Mammary epithelial cell (primary cell): ENCODE measurements at regions not wholly inside any gene's neighbourhood (a gene's known extent, or its start where the extent isn't known, plus 50 kb on each side); places are given as distances from the start of the nearest gene placed in this dataset.

Experiments
- EZH2 ChIP-seq: IDR thresholded peaks from 2 replicates; pipeline ENCODE4 v1.6.1; 2012; ENCODE audit warnings: low read length, inconsistent platforms, borderline replicate concordance
- TF ChIP-seq, protein P1 (sequence below), 2 donors: IDR thresholded peaks in 1 of 2; conservative IDR thresholded peaks in 1 of 2; 2 replicates each; pipeline ENCODE4 v1.5.1; 2011 to 2012; ENCODE audit warnings: inconsistent platforms in 2 of 2, low read length in 2 of 2, mild to moderate bottlenecking in 2 of 2, control low read depth in 1 of 2, low read depth in 1 of 2; ENCODE audit not compliant: insufficient read depth in 1 of 2; ENCODE audit errors: extremely low read depth in 1 of 2

DNA sequence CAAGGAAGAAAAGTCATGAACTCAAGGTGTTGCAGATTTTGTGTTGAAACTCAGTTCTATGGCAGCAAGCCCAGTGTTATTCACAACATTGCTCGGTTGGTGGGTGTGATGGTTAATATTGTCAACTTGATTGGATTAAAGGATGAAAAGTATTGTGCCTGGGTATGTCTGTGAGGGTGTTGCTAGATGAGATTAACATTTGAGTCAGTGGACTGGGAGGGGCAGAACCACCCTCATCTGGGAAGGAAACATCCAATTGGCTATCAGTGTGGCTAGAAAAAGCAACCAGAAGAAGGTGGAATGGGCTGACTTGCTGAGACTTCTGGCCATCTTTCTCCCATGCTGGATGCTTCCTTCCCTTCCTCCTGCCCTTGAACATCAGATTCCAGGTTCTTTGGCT, 353.2 kb downstream of the ADRA2A start:
- TF ChIP-seq, protein P1, sequence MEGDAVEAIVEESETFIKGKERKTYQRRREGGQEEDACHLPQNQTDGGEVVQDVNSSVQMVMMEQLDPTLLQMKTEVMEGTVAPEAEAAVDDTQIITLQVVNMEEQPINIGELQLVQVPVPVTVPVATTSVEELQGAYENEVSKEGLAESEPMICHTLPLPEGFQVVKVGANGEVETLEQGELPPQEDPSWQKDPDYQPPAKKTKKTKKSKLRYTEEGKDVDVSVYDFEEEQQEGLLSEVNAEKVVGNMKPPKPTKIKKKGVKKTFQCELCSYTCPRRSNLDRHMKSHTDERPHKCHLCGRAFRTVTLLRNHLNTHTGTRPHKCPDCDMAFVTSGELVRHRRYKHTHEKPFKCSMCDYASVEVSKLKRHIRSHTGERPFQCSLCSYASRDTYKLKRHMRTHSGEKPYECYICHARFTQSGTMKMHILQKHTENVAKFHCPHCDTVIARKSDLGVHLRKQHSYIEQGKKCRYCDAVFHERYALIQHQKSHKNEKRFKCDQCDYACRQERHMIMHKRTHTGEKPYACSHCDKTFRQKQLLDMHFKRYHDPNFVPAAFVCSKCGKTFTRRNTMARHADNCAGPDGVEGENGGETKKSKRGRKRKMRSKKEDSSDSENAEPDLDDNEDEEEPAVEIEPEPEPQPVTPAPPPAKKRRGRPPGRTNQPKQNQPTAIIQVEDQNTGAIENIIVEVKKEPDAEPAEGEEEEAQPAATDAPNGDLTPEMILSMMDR (conservative IDR thresholded peaks at IDR 0.05 in 1 of 2, IDR thresholded peaks at IDR 0.05 in 1 of 2; ENCODE audit: extremely low read depth in 1 of 2, insufficient read depth in 1 of 2, low read depth in 1 of 2, low read length in 2 of 2) = no peak
- no peak for TF ChIP-seq EZH2
